Rectal smooth muscle tissue (tissue), 1 donor: ENCODE measurements at regions not wholly inside any gene's neighbourhood (a gene's known extent, or its start where the extent isn't known, plus 50 kb on each side); places are given as distances from the start of the nearest gene placed in this dataset.

ENCODE experiments used
- H3K27ac ChIP-seq: one replicate; pipeline ENCODE4 v1.7.0; 2013; ENCODE audit warnings: low read depth, low read length, inconsistent platforms
- H3K27me3 ChIP-seq: one replicate; pipeline ENCODE4 v1.7.0; 2013; ENCODE audit warnings: low read length; ENCODE audit not compliant: control insufficient read depth, insufficient read depth
- H3K36me3 ChIP-seq: one replicate; pipeline ENCODE4 v1.7.0; 2013; ENCODE audit warnings: low read length; ENCODE audit not compliant: control insufficient read depth, insufficient read depth
- H3K4me1 ChIP-seq: one replicate; pipeline ENCODE4 v1.7.0; 2013; ENCODE audit warnings: low read length; ENCODE audit not compliant: control insufficient read depth, insufficient read depth
- H3K4me3 ChIP-seq: one replicate; pipeline ENCODE4 v1.7.0; 2013; ENCODE audit warnings: low read length
- H3K9ac ChIP-seq: one replicate; pipeline ENCODE4 v1.7.0; 2013; ENCODE audit warnings: low read length

GRCh38 chr1:101330427-101331130 is 93.8 kb downstream of the S1PR1 start:
- no peak overlapping the region for H3K9ac ChIP-seq
- no peaks in the 10 kb centered on the region for H3K27me3 ChIP-seq
- no peaks in the 10 kb centered on the region for H3K4me1 ChIP-seq
- H3K36me3 ChIP-seq = no peaks in the 10 kb centered on the region
- H3K4me3 ChIP-seq = no peak overlapping the region
- H3K27ac ChIP-seq = no peak overlapping the region

DNA sequence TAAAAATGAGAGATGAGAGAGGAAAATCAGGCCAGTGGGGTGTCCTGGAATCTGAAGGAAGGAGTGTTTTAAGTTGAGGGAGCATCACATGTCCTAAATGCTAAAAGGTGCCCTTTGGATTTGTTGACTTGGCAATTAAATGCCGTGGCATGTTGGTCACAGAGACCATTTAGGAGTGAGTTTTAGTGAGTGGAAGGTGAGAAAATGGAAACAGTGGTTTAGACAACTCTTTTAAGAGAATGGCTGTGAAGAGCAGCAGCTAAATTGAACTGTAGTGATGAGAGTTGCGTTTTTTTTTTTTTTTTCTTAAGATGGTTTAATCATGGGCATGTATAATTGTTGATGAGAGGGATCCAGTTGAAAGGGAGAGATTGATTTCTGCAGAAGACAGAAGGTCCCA is 95.0 kb downstream of the S1PR1 start:
- Histone ChIP-seq H3K9ac (no peak overlapping the region), H3K4me1 (no peaks in the 10 kb centered on the region), H3K4me3 (no peak overlapping the region), H3K36me3 (no peaks in the 10 kb centered on the region), H3K27ac (no peak overlapping the region), H3K27me3 (no peaks in the 10 kb centered on the region)

DNA sequence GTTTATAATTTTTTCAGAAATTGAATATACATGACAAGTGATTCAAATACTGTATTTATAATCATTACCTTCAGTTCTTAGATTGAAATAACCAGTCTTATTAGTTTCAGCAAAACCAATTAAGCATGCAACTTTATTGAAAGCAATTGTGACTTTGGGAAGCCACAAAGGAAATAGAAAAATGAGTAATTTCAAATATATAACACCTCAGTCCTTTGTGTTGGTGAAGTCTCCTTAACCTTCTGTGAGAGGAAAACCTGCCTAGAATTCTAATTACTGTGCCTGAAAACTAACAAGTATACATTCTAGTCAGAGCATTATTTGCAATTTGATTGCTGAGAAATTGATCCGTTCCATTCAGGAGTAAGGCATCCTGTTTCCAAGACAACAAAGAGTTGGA is 95.8 kb downstream of the S1PR1 start:
- H3K27me3 ChIP-seq = no peaks in the 10 kb centered on the region
- H3K4me3 ChIP-seq = no peak overlapping the region
- H3K4me1 ChIP-seq = no peaks in the 10 kb centered on the region
- no peak overlapping the region for H3K27ac ChIP-seq
- H3K9ac ChIP-seq = no peak overlapping the region
- no peaks in the 10 kb centered on the region for H3K36me3 ChIP-seq

DNA sequence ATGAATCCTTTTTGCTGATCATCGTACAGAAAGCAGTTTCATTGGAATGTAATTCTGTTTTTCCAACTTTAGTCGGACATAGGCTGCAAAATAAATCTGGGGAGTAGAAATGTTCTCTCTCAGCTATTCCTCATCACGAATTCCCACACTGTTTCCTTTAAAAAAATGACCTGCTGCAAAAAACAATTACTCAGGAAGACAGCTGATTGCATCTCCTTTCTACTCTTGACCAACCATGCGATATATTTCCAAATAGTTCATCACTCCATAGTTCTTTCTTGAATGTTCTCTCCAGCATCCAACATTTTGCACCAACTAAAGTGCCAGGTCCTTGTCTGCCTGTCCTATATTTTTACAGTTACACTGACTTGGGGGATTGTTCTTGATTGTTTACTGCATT is 96.4 kb downstream of the S1PR1 start:
- H3K4me3 ChIP-seq = no peak overlapping the region
- no peak overlapping the region for H3K9ac ChIP-seq
- no peak overlapping the region for H3K27ac ChIP-seq
- H3K4me1 ChIP-seq = no peaks in the 10 kb centered on the region
- no peaks in the 10 kb centered on the region for H3K36me3 ChIP-seq
- H3K27me3 ChIP-seq = no peaks in the 10 kb centered on the region

- no peak overlapping the region for H3K9ac ChIP-seq
- H3K27me3 ChIP-seq = no peaks in the 10 kb centered on the region
- no peaks in the 10 kb centered on the region for H3K4me1 ChIP-seq
- no peak overlapping the region for H3K4me3 ChIP-seq
- no peaks in the 10 kb centered on the region for H3K36me3 ChIP-seq
- H3K27ac ChIP-seq = no peak overlapping the region
Measured at GRCh38 chr1:101337968-101338367, 101.1 kb downstream of the S1PR1 start.

GRCh38 chr1:101338714-101339430 is 102.1 kb downstream of the S1PR1 start:
- Histone ChIP-seq H3K4me3 (no peak overlapping the region), H3K27me3 (no peaks in the 10 kb centered on the region), H3K27ac (no peak overlapping the region), H3K9ac (no peak overlapping the region), H3K4me1 (no peaks in the 10 kb centered on the region), H3K36me3 (no peaks in the 10 kb centered on the region)

DNA sequence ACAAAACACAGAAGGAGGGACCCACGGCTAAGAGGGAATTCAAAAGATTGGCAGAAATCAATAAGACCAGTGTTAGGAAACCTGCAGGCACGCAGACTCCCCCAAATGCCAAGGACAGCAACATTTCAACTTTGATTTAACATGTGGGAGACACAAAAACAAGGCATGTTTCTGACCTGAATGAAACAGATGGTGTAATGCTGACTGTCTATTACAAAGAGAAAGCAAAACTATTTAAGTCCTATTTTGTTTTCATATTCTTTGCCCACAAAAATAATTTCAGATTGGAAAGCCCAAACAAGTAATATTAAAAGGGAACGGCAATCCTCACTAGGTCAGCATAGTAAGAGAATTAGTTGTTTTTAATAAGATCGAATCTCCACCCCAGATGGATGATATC is 107.9 kb downstream of the S1PR1 start:
- Histone ChIP-seq H3K27ac (no peak overlapping the region), H3K4me3 (no peak overlapping the region), H3K36me3 (no peaks in the 10 kb centered on the region), H3K27me3 (no peaks in the 10 kb centered on the region), H3K4me1 (no peaks in the 10 kb centered on the region), H3K9ac (no peak overlapping the region)

DNA sequence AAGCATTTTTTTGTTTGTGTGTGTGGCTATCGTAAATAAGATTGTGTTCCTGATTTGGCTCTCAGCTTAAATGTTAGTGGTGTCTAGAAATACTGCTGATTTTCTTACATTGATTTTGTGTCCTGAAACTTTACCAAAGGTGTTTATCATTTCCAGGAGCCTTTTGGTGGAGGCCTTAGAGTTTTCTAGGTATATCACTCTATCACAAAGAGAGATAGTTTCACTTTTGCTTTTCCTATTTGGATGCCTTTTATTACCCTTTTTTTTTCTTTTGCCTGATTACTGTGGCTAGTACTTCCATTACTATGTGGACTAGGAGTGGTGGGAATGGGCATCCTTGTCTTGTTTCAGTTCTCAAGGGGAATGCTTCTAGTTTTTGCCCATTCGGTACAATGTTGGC is 109.6 kb downstream of the S1PR1 start:
- H3K27ac ChIP-seq = no peak overlapping the region
- no peak overlapping the region for H3K4me3 ChIP-seq
- H3K27me3 ChIP-seq = no peaks in the 10 kb centered on the region
- no peaks in the 10 kb centered on the region for H3K4me1 ChIP-seq
- H3K36me3 ChIP-seq = no peaks in the 10 kb centered on the region
- H3K9ac ChIP-seq = no peak overlapping the region

DNA sequence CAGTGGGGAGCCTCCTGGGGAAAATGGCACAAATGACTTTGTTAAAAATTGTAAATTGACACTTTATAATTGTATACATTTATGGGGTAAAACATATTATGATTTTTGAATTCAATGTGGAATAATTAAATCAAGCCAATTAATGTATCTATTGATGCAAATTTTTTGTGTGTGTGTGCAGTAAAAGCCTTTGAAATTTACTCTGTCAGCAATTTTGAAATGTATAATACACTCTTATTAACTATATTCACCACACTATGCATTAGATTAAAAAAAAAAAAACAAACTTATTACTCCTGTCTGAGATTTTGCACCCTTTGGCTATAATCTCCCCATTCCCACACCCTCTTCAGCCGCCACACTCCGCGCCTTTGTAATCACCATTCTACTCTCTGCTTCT is 119.2 kb downstream of the S1PR1 start:
- Histone ChIP-seq H3K4me1 (no peaks in the 10 kb centered on the region), H3K9ac (no peak overlapping the region), H3K27me3 (no peaks in the 10 kb centered on the region), H3K36me3 (no peaks in the 10 kb centered on the region), H3K27ac (no peak overlapping the region), H3K4me3 (no peak overlapping the region)

- no peaks in the 10 kb centered on the region for H3K4me1 ChIP-seq
- H3K9ac ChIP-seq = no peak overlapping the region
- no peak overlapping the region for H3K27ac ChIP-seq
- H3K36me3 ChIP-seq = no peaks in the 10 kb centered on the region
- H3K4me3 ChIP-seq = no peak overlapping the region
- no peaks in the 10 kb centered on the region for H3K27me3 ChIP-seq
Measured at GRCh38 chr1:101356604-101357443, 120.0 kb downstream of the S1PR1 start.

DNA sequence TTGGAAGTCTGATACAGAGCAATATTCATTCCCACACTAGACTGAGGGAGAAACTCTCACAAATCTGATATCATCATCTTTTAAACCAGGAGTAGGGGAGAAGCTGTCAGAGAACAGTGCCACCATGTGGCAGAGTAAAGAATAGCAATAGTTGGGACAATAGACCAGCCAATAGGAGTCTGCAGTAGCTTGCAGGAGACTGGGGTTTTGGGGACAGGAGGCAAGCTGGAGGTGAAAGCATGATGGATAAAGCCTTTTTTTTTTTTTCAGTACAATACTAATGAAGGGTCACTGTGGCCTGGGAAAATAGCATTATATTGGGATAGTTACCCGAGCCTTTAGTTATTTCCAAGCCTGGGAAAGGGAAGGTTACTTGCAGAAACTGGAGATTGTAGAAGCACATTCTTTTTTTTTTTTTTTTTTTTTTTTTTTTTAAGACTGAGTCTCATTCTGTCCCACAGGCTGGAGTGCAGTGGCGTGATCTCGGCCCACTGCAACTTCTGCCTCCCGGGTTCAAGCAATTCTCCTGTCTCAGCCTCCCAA is 120.7 kb downstream of the S1PR1 start:
- Histone ChIP-seq H3K36me3 (no peaks in the 10 kb centered on the region), H3K27me3 (no peaks in the 10 kb centered on the region), H3K4me1 (no peaks in the 10 kb centered on the region)

DNA sequence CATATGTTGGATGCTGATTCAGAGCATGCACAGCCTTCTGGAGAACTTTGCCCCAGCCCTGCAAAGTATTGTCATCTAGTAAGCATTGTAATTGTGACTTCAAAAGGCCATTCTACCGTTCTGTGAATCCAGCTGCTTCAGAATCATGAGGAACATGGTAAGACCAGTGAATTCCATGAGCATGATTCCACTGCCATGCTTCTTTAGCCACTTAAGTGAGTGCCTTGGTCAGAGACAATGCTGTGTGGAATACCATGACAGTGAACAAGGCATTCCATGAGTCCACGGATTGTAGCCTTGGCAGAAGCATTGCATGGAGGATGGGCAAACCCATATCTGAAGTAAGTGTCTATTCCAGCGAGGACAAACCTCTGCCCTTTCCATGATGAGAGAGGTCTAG is 123.7 kb downstream of the S1PR1 start:
- Histone ChIP-seq H3K4me1 (no peaks in the 10 kb centered on the region), H3K9ac (no peak overlapping the region), H3K27me3 (no peaks in the 10 kb centered on the region), H3K36me3 (no peaks in the 10 kb centered on the region), H3K27ac (no peak overlapping the region), H3K4me3 (no peak overlapping the region)

More for the DNA sequence above, 120.7 kb downstream of the S1PR1 start:
- H3K9ac ChIP-seq = no peak overlapping the region
- no peak overlapping the region for H3K27ac ChIP-seq
- H3K4me3 ChIP-seq = no peak overlapping the region
